ENCODE measurements at regions not wholly inside any gene's neighbourhood (a gene's known extent, or its start where the extent isn't known, plus 50 kb on each side); places are given as distances from the start of the nearest gene placed in this dataset.

DNA sequence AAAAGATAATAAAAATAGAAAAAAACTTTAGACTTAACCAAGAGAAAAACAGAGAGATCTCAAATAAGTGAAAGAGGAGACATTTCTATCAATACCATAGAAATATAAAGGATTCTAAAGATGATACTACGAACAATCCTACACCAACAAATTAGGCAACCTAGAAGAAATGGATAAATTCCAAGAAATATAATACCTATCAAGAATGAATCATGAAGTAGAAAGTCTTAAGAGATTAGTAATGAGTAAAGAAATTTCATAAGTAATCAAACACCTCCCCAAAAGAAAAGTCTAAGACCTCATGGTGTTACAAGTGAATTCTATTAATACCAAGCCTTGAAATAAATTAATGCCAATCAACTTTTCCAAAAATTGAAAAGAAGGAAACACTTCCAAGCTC lies 1584.5 kb upstream of the MIR17HG start:
- TF ChIP-seq, protein P1, sequence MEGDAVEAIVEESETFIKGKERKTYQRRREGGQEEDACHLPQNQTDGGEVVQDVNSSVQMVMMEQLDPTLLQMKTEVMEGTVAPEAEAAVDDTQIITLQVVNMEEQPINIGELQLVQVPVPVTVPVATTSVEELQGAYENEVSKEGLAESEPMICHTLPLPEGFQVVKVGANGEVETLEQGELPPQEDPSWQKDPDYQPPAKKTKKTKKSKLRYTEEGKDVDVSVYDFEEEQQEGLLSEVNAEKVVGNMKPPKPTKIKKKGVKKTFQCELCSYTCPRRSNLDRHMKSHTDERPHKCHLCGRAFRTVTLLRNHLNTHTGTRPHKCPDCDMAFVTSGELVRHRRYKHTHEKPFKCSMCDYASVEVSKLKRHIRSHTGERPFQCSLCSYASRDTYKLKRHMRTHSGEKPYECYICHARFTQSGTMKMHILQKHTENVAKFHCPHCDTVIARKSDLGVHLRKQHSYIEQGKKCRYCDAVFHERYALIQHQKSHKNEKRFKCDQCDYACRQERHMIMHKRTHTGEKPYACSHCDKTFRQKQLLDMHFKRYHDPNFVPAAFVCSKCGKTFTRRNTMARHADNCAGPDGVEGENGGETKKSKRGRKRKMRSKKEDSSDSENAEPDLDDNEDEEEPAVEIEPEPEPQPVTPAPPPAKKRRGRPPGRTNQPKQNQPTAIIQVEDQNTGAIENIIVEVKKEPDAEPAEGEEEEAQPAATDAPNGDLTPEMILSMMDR (IDR thresholded peaks at IDR 0.05) = no peak
- no peak for TF ChIP-seq POLR2AphosphoS5 (IDR thresholded peaks at IDR 0.05)
- no peak for TF ChIP-seq EP300 (IDR thresholded peaks at IDR 0.05; ENCODE audit: low read depth)
